ENCODE measurements at regions not wholly inside any gene's neighbourhood (a gene's known extent, or its start where the extent isn't known, plus 50 kb on each side); places are given as distances from the start of the nearest gene placed in this dataset.

GRCh38 chr9:1683951-1684350 lies 331.2 kb upstream of the SMARCA2 start:
- no peak for DNase-seq (ENCODE audit: low read depth in 2 of 2)

- DNase-seq (ENCODE audit: low read depth in 2 of 2): no peak
These were observed 316.2 kb upstream of the SMARCA2 start for GRCh38 chr9:1698991-1699390.

- DNase-seq (ENCODE audit: low read depth in 2 of 2): no peak
These were observed 314.0 kb upstream of the SMARCA2 start for GRCh38 chr9:1701113-1701512.

GRCh38 chr9:1702701-1703100 lies 312.4 kb upstream of the SMARCA2 start:
- DNase-seq (ENCODE audit: low read depth in 2 of 2): no peak

- DNase-seq (ENCODE audit: low read depth in 2 of 2): no peak
These were observed 307.9 kb upstream of the SMARCA2 start for GRCh38 chr9:1707291-1707690.

- no peak for DNase-seq (ENCODE audit: low read depth in 2 of 2)
These were observed 306.9 kb upstream of the SMARCA2 start for GRCh38 chr9:1708219-1708618.

- DNase-seq (ENCODE audit: low read depth in 2 of 2): no peak
These were observed 305.8 kb upstream of the SMARCA2 start for GRCh38 chr9:1709347-1709746.

- DNase-seq (ENCODE audit: low read depth in 2 of 2): no peak
These were observed 302.2 kb upstream of the SMARCA2 start for GRCh38 chr9:1712861-1713450.

- DNase-seq (ENCODE audit: low read depth in 2 of 2): no peak
These were observed 301.3 kb upstream of the SMARCA2 start for GRCh38 chr9:1713841-1714240.

GRCh38 chr9:1717882-1718281 lies 297.3 kb upstream of the SMARCA2 start:
- DNase-seq (ENCODE audit: low read depth in 2 of 2): no peak

GRCh38 chr9:1718836-1719235 lies 296.3 kb upstream of the SMARCA2 start:
- no peak for DNase-seq (ENCODE audit: low read depth in 2 of 2)

- no peak for DNase-seq (ENCODE audit: low read depth in 2 of 2)
These were observed 294.0 kb upstream of the SMARCA2 start for GRCh38 chr9:1721196-1721595.

GRCh38 chr9:1722404-1722803 lies 292.7 kb upstream of the SMARCA2 start:
- DNase-seq (ENCODE audit: low read depth in 2 of 2): no peak

- DNase-seq (ENCODE audit: low read depth in 2 of 2): no peak
These were observed 291.6 kb upstream of the SMARCA2 start for GRCh38 chr9:1723522-1724015.

GRCh38 chr9:1726993-1727759 lies 288.0 kb upstream of the SMARCA2 start:
- DNase-seq (ENCODE audit: low read depth in 2 of 2): no peak

GRCh38 chr9:1729631-1730030 lies 285.5 kb upstream of the SMARCA2 start:
- DNase-seq (ENCODE audit: low read depth in 2 of 2): no peak

- DNase-seq (ENCODE audit: low read depth in 2 of 2): no peak
These were observed 282.5 kb upstream of the SMARCA2 start for GRCh38 chr9:1732670-1733069.

GRCh38 chr9:1738511-1739100 lies 276.5 kb upstream of the SMARCA2 start:
- DNase-seq (ENCODE audit: low read depth in 2 of 2): no peak

GRCh38 chr9:1743121-1743960 lies 271.8 kb upstream of the SMARCA2 start:
- DNase-seq (ENCODE audit: low read depth in 2 of 2): no peak

- no peak for DNase-seq (ENCODE audit: low read depth in 2 of 2)
These were observed 269.2 kb upstream of the SMARCA2 start for GRCh38 chr9:1745980-1746379.

GRCh38 chr9:1747417-1747967 lies 267.7 kb upstream of the SMARCA2 start:
- no peak for DNase-seq (ENCODE audit: low read depth in 2 of 2)

- DNase-seq (ENCODE audit: low read depth in 2 of 2): no peak
These were observed 266.7 kb upstream of the SMARCA2 start for GRCh38 chr9:1748407-1748806.
